ENCODE measurements at regions not wholly inside any gene's neighbourhood (a gene's known extent, or its start where the extent isn't known, plus 50 kb on each side); places are given as distances from the start of the nearest gene placed in this dataset.

- no peak for DNase-seq
These were observed 67.7 kb upstream of the HIF1A start for GRCh38 chr14:61627612-61628011.

GRCh38 chr14:61628016-61628725 is 67.1 kb upstream of the HIF1A start:
- DNase-seq: peak; percentile 61

- DNase-seq: no peak
These were observed 64.8 kb upstream of the HIF1A start for GRCh38 chr14:61630399-61631044.

- DNase-seq: no peak
These were observed 64.1 kb upstream of the HIF1A start for GRCh38 chr14:61631045-61631687.

- no peak for DNase-seq
These were observed 62.9 kb upstream of the HIF1A start for GRCh38 chr14:61632401-61632800.

- DNase-seq: no peak
These were observed 62.5 kb upstream of the HIF1A start for GRCh38 chr14:61632807-61633206.

GRCh38 chr14:61636291-61636690 is 59.0 kb upstream of the HIF1A start:
- no peak for DNase-seq

- no peak for DNase-seq
These were observed 58.5 kb upstream of the HIF1A start for GRCh38 chr14:61636779-61637178.

- no peak for DNase-seq
These were observed 56.5 kb upstream of the HIF1A start for GRCh38 chr14:61638595-61639387.

GRCh38 chr14:61640158-61641136 is 54.9 kb upstream of the HIF1A start:
- DNase-seq: peak; percentile 34

- DNase-seq: no peak
These were observed 53.2 kb upstream of the HIF1A start for GRCh38 chr14:61641914-61642613.

- no peak for DNase-seq
These were observed 52.7 kb upstream of the HIF1A start for GRCh38 chr14:61642614-61642982.

GRCh38 chr14:61643555-61643954 is 51.8 kb upstream of the HIF1A start:
- no peak for DNase-seq

- DNase-seq: no peak
These were observed 51.1 kb upstream of the HIF1A start for GRCh38 chr14:61644175-61644574.

- DNase-seq: peak; percentile 64
These were observed 50.5 kb upstream of the HIF1A start for GRCh38 chr14:61644834-61645233.

GRCh38 chr14:61645247-61645646 is 50.1 kb upstream of the HIF1A start:
- peak; percentile 16 for DNase-seq

All from eye (tissue), 1 donor.